Right lobe of liver (tissue), 4 donors: ENCODE measurements at regions not wholly inside any gene's neighbourhood (a gene's known extent, or its start where the extent isn't known, plus 50 kb on each side); places are given as distances from the start of the nearest gene placed in this dataset.

Source experiments
- CTCF ChIP-seq, 4 donors: fragments of 200-600 bp in 3 of 4; fragments of 450-650 bp in 1 of 4; IDR thresholded peaks; one replicate each; pipeline versions ENCODE4 v1.5.1 to v1.8.0; 2016 to 2022; ENCODE audit warnings: antibody characterized with exemption in 4 of 4, mild to moderate bottlenecking in 2 of 4
- POLR2A ChIP-seq: fragments of 450-650 bp; IDR thresholded peaks from one replicate; pipeline ENCODE4 v1.6.1; 2017; ENCODE audit warnings: antibody characterized with exemption, mild to moderate bottlenecking
- donor health status: DM: no; HTN: no; CAD: no.
- donor health status: DM: no; HTN: no; CAD: no.
- donor health status: DM: no; HTN: yes; CAD: no.

GRCh38 chr14:43039881-43040280, 1433.2 kb downstream of the LRFN5 start:
- TF ChIP-seq CTCF (IDR thresholded peaks at IDR 0.05) (no peak), POLR2A (no peak)
